ENCODE measurements at regions not wholly inside any gene's neighbourhood (a gene's known extent, or its start where the extent isn't known, plus 50 kb on each side); places are given as distances from the start of the nearest gene placed in this dataset.

GRCh38 chr4:125062115-125063050 is 252.4 kb upstream of the FAT4 start:
- DNase-seq (ENCODE audit: low read depth): no peak

- DNase-seq (ENCODE audit: low read depth): no peak
Measured at GRCh38 chr4:125060376-125060775, 254.4 kb upstream of the FAT4 start.

GRCh38 chr4:125049711-125050110 is 265.0 kb upstream of the FAT4 start:
- DNase-seq (ENCODE audit: low read depth): no peak

GRCh38 chr4:125045311-125045710 is 269.4 kb upstream of the FAT4 start:
- no peak for DNase-seq (ENCODE audit: low read depth)

GRCh38 chr4:125044886-125045285 is 269.9 kb upstream of the FAT4 start:
- no peak for DNase-seq (ENCODE audit: low read depth)

GRCh38 chr4:125043486-125043885 is 271.3 kb upstream of the FAT4 start:
- no peak for DNase-seq (ENCODE audit: low read depth)

GRCh38 chr4:125042041-125042440 is 272.7 kb upstream of the FAT4 start:
- no peak for DNase-seq (ENCODE audit: low read depth)

GRCh38 chr4:125041372-125041930 is 273.3 kb upstream of the FAT4 start:
- DNase-seq (ENCODE audit: low read depth): no peak

GRCh38 chr4:125039550-125039949 is 275.2 kb upstream of the FAT4 start:
- no peak for DNase-seq (ENCODE audit: low read depth)

GRCh38 chr4:125022855-125023501 is 291.8 kb upstream of the FAT4 start:
- no peak for DNase-seq (ENCODE audit: low read depth)

- DNase-seq (ENCODE audit: low read depth): no peak
Measured at GRCh38 chr4:125021189-125021588, 293.6 kb upstream of the FAT4 start.

- DNase-seq (ENCODE audit: low read depth): no peak
Measured at GRCh38 chr4:125020089-125021034, 294.4 kb upstream of the FAT4 start.

GRCh38 chr4:125016892-125017299 is 297.9 kb upstream of the FAT4 start:
- no peak for DNase-seq (ENCODE audit: low read depth)

- no peak for DNase-seq (ENCODE audit: low read depth)
Measured at GRCh38 chr4:125013891-125014290, 300.9 kb upstream of the FAT4 start.

- no peak for DNase-seq (ENCODE audit: low read depth)
Measured at GRCh38 chr4:125011646-125012045, 299.1 kb upstream of the ANKRD50 start.

- no peak for DNase-seq (ENCODE audit: low read depth)
Measured at GRCh38 chr4:125010796-125011503, 298.4 kb upstream of the ANKRD50 start.

- DNase-seq (ENCODE audit: low read depth): no peak
Measured at GRCh38 chr4:125008676-125009075, 296.1 kb upstream of the ANKRD50 start.

GRCh38 chr4:125004676-125005075 is 292.1 kb upstream of the ANKRD50 start:
- no peak for DNase-seq (ENCODE audit: low read depth)

GRCh38 chr4:125003840-125004239 is 291.3 kb upstream of the ANKRD50 start:
- no peak for DNase-seq (ENCODE audit: low read depth)

- no peak for DNase-seq (ENCODE audit: low read depth)
Measured at GRCh38 chr4:124997991-124998390, 285.5 kb upstream of the ANKRD50 start.

- DNase-seq (ENCODE audit: low read depth): no peak
Measured at GRCh38 chr4:124997124-124997523, 284.6 kb upstream of the ANKRD50 start.

Data from GM04504 (cell line).